ENCODE measurements at regions not wholly inside any gene's neighbourhood (a gene's known extent, or its start where the extent isn't known, plus 50 kb on each side); places are given as distances from the start of the nearest gene placed in this dataset.

DNA sequence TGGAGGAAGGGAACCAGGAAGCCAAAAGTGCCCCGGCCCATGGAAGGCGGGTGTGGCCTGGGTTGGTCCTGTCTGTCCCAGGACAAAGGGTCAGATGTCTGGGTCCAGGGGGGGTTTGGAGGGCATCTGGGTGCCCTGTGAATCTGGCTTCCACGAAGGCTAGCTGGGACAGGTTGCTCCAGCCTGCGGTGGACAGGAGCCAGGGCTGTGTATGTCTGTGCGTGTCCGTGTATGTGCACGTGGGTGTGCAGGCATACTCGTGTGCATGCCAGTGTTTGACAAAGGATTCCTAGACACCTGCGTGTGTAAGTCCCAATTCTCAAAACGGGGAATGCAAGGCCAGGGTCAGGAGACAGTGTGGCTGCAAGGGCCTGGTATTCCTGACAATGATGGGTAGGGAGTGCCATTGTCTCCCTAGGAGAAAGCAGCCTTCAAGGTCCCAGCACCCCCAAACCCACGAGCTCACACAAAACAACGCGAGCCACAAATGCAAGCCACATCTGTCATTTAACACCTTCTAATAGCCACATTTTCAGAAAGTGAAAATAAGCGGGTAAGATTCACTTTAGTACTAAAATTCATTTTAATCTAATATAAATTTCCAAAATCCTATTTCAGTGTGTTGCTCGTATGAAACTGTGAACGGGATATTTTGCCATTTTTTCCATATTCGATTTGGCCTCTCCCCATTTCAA lies 78.4 kb upstream of the WNT7B start:
- no peaks in the 10 kb centered on the region for H3K9me3 ChIP-seq
- H3K27ac ChIP-seq: peak overlapping the region; percentile 96 to 100 (median 99)
- peaks cover 78 to 93% (median 86%) of the 10 kb centered on the region in 4 donors for H3K4me1 ChIP-seq
- no peaks in the 10 kb centered on the region for H3K27me3 ChIP-seq
- peak overlapping the region; percentile 56 to 80 (median 69) for H3K4me3 ChIP-seq
- DNase-seq: peak in 1 of 2 donors; percentile 72
- 17 to 38% (median 23%) methylated on average over 17 of the region's 17 CpGs for WGBS, 5 donors
- no peak for TF ChIP-seq POLR2A (IDR thresholded peaks at IDR 0.05)
- TF ChIP-seq POLR2AphosphoS5 (IDR thresholded peaks at IDR 0.05): peak in 1 of 3 donors; percentile 6
- intact Hi-C loops (cut with DNase I; ENCODE audit: low total_unique reads): no loop called here
- H3K36me3 ChIP-seq: peaks cover 0 to 4% (median under 1%) of the 10 kb centered on the region in 4 donors

DNA sequence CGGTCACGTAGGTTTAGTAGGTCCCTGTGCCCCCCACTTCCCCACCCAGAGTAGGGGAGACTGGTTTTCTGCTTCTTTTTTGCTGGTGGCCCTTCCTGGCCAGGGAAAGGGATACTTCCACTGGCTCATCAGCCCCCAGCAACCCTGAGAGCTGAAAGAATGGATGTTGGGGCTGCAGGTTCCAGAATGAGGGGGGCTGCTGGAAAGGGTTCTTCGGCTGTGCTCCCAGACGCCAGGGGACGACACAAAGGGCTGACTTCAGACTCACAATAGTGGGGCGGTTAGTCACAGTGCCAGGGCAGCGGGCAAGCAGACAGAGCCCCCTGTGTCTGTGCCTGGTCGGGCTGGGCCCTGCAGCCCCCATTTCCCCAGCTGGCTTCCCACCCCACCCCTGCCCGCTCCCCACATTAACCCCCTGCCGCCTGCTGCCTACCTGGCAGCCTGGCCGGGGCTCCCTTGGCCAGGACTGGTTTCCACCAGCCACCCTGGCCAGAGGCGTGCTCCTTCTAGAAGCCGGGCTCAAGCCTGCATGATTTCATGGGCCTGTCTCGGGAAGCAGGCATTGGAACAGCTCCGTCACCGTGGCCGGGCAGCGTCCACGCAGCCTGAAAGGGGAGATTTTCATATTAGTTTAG lies 79.1 kb upstream of the WNT7B start:
- H3K4me1 ChIP-seq: peaks cover 77 to 93% (median 86%) of the 10 kb centered on the region in 4 donors
- intact Hi-C loops (cut with DNase I; ENCODE audit: low total_unique reads): no loop called here
- 25 to 49% (median 29%) methylated on average over 10 to 19 of the region's 19 CpGs for WGBS, 5 donors

DNA sequence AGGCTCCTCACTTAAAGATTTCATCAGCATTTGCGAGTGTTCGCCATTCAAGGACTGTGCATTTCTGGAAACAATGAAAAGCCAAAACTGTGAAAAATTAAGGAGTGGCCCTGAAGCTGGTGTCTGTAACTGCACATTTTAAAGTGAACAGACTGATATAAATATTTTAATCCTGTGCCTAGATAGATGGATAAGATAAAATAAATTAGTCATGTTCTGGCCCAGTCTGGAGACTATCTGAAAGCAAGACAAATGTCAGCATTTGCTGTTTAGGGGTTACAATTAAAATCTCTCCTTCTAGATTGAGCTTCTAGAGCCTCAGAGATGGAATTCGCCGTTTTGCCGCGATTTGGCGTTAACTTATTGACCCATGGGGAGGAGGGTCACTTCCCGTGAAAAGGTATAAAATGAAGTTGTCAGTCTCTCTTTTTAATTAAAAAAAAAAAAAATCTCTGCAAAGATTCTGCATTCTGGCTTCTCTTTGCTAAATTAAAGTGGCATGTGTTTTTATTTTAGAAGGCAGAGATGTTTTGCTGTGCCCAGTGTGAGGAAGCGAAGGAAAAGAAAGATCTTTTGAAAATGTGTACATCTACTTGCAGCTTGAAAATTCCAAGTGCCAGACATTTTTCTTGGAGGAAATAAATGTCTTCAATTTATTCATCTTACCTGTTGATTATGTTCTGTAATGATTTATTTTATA lies 79.7 kb upstream of the WNT7B start:
- intact Hi-C loops (cut with DNase I; ENCODE audit: low total_unique reads): no loop called here
- WGBS, 5 donors: 34 to 59% (median 45%) methylated on average over 9 of the region's 9 CpGs
- TF ChIP-seq EP300 (IDR thresholded peaks at IDR 0.05) (no peak), POLR2AphosphoS5 (IDR thresholded peaks at IDR 0.05) (no peak), POLR2A (IDR thresholded peaks at IDR 0.05) (no peak)
- TF ChIP-seq, protein P1, sequence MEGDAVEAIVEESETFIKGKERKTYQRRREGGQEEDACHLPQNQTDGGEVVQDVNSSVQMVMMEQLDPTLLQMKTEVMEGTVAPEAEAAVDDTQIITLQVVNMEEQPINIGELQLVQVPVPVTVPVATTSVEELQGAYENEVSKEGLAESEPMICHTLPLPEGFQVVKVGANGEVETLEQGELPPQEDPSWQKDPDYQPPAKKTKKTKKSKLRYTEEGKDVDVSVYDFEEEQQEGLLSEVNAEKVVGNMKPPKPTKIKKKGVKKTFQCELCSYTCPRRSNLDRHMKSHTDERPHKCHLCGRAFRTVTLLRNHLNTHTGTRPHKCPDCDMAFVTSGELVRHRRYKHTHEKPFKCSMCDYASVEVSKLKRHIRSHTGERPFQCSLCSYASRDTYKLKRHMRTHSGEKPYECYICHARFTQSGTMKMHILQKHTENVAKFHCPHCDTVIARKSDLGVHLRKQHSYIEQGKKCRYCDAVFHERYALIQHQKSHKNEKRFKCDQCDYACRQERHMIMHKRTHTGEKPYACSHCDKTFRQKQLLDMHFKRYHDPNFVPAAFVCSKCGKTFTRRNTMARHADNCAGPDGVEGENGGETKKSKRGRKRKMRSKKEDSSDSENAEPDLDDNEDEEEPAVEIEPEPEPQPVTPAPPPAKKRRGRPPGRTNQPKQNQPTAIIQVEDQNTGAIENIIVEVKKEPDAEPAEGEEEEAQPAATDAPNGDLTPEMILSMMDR (IDR thresholded peaks at IDR 0.05): no peak
- no peaks in the 10 kb centered on the region for H3K27me3 ChIP-seq
- peak overlapping the region; percentile 96 to 100 (median 99) for H3K27ac ChIP-seq
- peak overlapping the region; percentile 56 to 80 (median 69) for H3K4me3 ChIP-seq
- H3K9me3 ChIP-seq: no peaks in the 10 kb centered on the region
- no peaks in the 10 kb centered on the region for H3K36me3 ChIP-seq
- H3K4me1 ChIP-seq: peaks cover 77 to 93% (median 86%) of the 10 kb centered on the region in 4 donors
- peak in 1 of 2 donors; percentile 20 for DNase-seq

More for the DNA sequence above, 79.1 kb upstream of the WNT7B start:
- Histone ChIP-seq H3K27me3 (no peaks in the 10 kb centered on the region), H3K27ac (peak overlapping the region; percentile 96 to 100 (median 99)), H3K4me3 (peak overlapping the region; percentile 56 to 80 (median 69)), H3K36me3 (no peaks in the 10 kb centered on the region), H3K9me3 (no peaks in the 10 kb centered on the region)
- DNase-seq: peak in 1 of 2 donors; percentile 55
- TF ChIP-seq EP300 (IDR thresholded peaks at IDR 0.05) (no peak), POLR2AphosphoS5 (IDR thresholded peaks at IDR 0.05) (no peak)

DNA sequence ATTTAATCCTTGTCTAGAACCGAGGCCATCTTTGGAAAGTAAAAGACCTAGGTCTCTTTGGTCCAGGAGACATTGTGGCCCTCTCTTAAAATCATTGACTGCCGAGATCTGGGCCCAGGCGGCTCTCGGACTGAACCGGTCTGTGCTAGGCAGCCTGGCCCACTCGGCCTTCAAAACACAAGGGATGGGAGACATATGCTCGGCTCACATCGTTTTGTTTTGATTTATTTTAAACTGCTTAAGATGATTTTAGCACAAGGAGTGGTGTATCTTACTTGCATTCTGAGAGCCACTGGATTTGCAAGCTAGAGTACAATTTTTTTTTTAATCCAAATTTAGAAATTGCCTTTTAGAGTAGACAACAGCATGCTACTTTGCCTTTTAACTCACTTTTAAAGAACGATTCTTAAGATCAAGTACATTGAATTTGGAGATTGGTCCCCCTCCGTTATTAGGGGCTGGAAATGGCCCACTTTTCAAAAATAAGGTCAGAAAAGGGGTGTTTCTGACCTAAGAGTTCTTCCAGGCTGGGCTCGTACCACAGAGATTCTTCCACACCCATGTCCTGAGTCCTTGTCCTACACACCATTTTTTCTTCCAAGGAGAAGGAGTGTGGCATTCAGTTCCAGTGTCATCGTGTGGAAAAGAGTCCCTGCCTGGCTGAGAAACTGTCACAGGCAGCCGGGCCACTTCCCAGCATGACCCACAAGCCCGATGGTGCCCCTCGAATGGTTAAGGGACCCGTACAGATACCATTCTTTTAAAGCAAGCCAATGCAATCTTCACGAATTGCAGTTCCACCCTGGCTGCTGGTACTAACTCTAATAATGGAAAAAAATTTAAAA lies 80.5 kb upstream of the WNT7B start:
- intact Hi-C loops (cut with DNase I; ENCODE audit: low total_unique reads): no loop called here
- peaks cover 0 to 4% (median 0%) of the 10 kb centered on the region in 4 donors for H3K36me3 ChIP-seq
- peak overlapping the region; percentile 83 to 100 (median 99) for H3K27ac ChIP-seq
- H3K9me3 ChIP-seq: no peaks in the 10 kb centered on the region
- H3K4me3 ChIP-seq: peak overlapping the region; percentile 15 to 80 (median 42)
- DNase-seq: peak in 1 of 2 donors; percentile 25
- TF ChIP-seq, protein P1 (IDR thresholded peaks at IDR 0.05): no peak
- TF ChIP-seq POLR2AphosphoS5 (IDR thresholded peaks at IDR 0.05) (no peak), POLR2A (IDR thresholded peaks at IDR 0.05) (no peak), EP300 (IDR thresholded peaks at IDR 0.05) (no peak)
- H3K27me3 ChIP-seq: no peaks in the 10 kb centered on the region
- WGBS, 5 donors: 37 to 50% (median 44%) methylated on average over 17 of the region's 17 CpGs
- peaks cover 77 to 93% (median 86%) of the 10 kb centered on the region in 4 donors for H3K4me1 ChIP-seq

All from stomach (tissue), 8 donors.